H9 (cell line): ENCODE measurements at regions not wholly inside any gene's neighbourhood (a gene's known extent, or its start where the extent isn't known, plus 50 kb on each side); places are given as distances from the start of the nearest gene placed in this dataset.

ENCODE experiments used
- DNase-seq: peaks from one replicate; pipeline ENCODE4 v3.0.0-alpha.2; 2017
- H2AFZ ChIP-seq: one replicate; pipeline ENCODE4 v1.6.1; 2013; ENCODE audit warnings: mild to moderate bottlenecking, low read length, control low read depth, moderate library complexity
- H2AK5ac ChIP-seq: 2 replicates; pipeline ENCODE4 v1.6.1; 2013; ENCODE audit warnings: low read length, control low read depth, mixed read lengths; ENCODE audit not compliant: insufficient read length
- H2BK120ac ChIP-seq: one replicate; pipeline ENCODE4 v1.6.1; 2013; ENCODE audit warnings: low read depth, mild to moderate bottlenecking, low read length, control low read depth, inconsistent platforms; ENCODE audit not compliant: poor library complexity, severe bottlenecking
- H2BK12ac ChIP-seq: 2 replicates; pipeline ENCODE4 v1.6.1; 2013; ENCODE audit warnings: low read length, control low read depth, mixed read lengths, low read depth; ENCODE audit not compliant: insufficient read length
- H2BK15ac ChIP-seq: 2 replicates; pipeline ENCODE4 v1.6.1; 2013; ENCODE audit warnings: low read depth, low read length, control low read depth
- H2BK20ac ChIP-seq: one replicate; pipeline ENCODE4 v1.6.1; 2013; ENCODE audit warnings: low read depth, mild to moderate bottlenecking, low read length, control low read depth, inconsistent platforms; ENCODE audit not compliant: poor library complexity, severe bottlenecking
- H2BK5ac ChIP-seq: 2 replicates; pipeline ENCODE4 v1.6.1; 2013; ENCODE audit warnings: low read length, control low read depth, mixed read lengths; ENCODE audit not compliant: insufficient read length
- H3K14ac ChIP-seq: 2 replicates; pipeline ENCODE4 v1.6.1; 2013; ENCODE audit warnings: low read length, control low read depth; ENCODE audit not compliant: insufficient read depth
- H3K18ac ChIP-seq: 2 replicates; pipeline ENCODE4 v1.6.1; 2013; ENCODE audit warnings: low read depth, mild to moderate bottlenecking, mixed read lengths, low read length, control low read depth; ENCODE audit not compliant: insufficient read length
- H3K23ac ChIP-seq: 2 replicates; pipeline ENCODE4 v1.6.1; 2013; ENCODE audit warnings: low read length, control low read depth, mixed read lengths, low read depth; ENCODE audit not compliant: insufficient read length
- H3K23me2 ChIP-seq: 2 replicates; pipeline ENCODE4 v1.6.1; 2013; ENCODE audit warnings: low read depth, mild to moderate bottlenecking, mixed read lengths, low read length, control low read depth; ENCODE audit not compliant: insufficient read length, poor library complexity, severe bottlenecking
- H3K27ac ChIP-seq: 2 replicates; pipeline ENCODE4 v1.5.1; 2013; ENCODE audit warnings: low read length, control low read depth, mixed read lengths, low read depth; ENCODE audit not compliant: insufficient read length
- H3K27me3 ChIP-seq: 2 replicates; pipeline ENCODE4 v1.6.1; 2013; ENCODE audit warnings: low read length, control low read depth, inconsistent platforms; ENCODE audit not compliant: insufficient read depth
- H3K4ac ChIP-seq: 2 replicates; pipeline ENCODE4 v1.6.1; 2013; ENCODE audit warnings: low read depth, mild to moderate bottlenecking, control low read depth, inconsistent platforms, low read length, moderate library complexity
- H3K4me1 ChIP-seq: 2 replicates; pipeline ENCODE4 v1.6.1; 2013; ENCODE audit warnings: low read length, control low read depth, inconsistent platforms; ENCODE audit not compliant: insufficient read depth
- H3K4me2 ChIP-seq: 2 replicates; pipeline ENCODE4 v1.6.1; 2013; ENCODE audit warnings: low read length, control low read depth, mixed read lengths; ENCODE audit not compliant: insufficient read length, insufficient read depth
- H3K56ac ChIP-seq: 2 replicates; pipeline ENCODE4 v1.6.1; 2013; ENCODE audit warnings: low read depth, mild to moderate bottlenecking, mixed read lengths, low read length, control low read depth; ENCODE audit not compliant: insufficient read length
- H3K79me1 ChIP-seq: 2 replicates; pipeline ENCODE4 v1.6.1; 2013; ENCODE audit warnings: low read depth, mild to moderate bottlenecking, moderate library complexity, low read length, control low read depth, inconsistent platforms; ENCODE audit not compliant: insufficient read depth, poor library complexity, severe bottlenecking
- H3K79me2 ChIP-seq: 2 replicates; pipeline ENCODE4 v1.6.1; 2013; ENCODE audit warnings: low read length, control low read depth, inconsistent platforms; ENCODE audit not compliant: insufficient read depth
- H3K9ac ChIP-seq: 2 replicates; pipeline ENCODE4 v1.6.1; 2013; ENCODE audit warnings: low read length, control low read depth, mixed read lengths; ENCODE audit not compliant: insufficient read length; ENCODE audit errors: extremely low read depth
- H3K9me3 ChIP-seq: one replicate; pipeline ENCODE4 v1.6.1; 2013; ENCODE audit warnings: low read depth, low read length, inconsistent platforms; ENCODE audit not compliant: control insufficient read depth
- H3T11ph ChIP-seq: one replicate; pipeline ENCODE4 v1.6.1; 2013; ENCODE audit warnings: mild to moderate bottlenecking, low read length, control low read depth, inconsistent platforms
- H4K20me1 ChIP-seq: one replicate; pipeline ENCODE4 v1.6.1; 2013; ENCODE audit not compliant: control insufficient read depth, insufficient read length, insufficient read depth
- H4K5ac ChIP-seq: 2 replicates; pipeline ENCODE4 v1.6.1; 2013; ENCODE audit warnings: low read depth, mild to moderate bottlenecking, mixed read lengths, low read length, control low read depth; ENCODE audit not compliant: insufficient read length
- H4K8ac ChIP-seq: replicated peaks from 2 replicates; pipeline ENCODE4 v1.6.1; 2013; ENCODE audit warnings: low read length, control low read depth, mixed read lengths, low read depth; ENCODE audit not compliant: insufficient read length
- H4K91ac ChIP-seq: 2 replicates; pipeline ENCODE4 v1.6.1; 2013; ENCODE audit warnings: low read depth, mild to moderate bottlenecking, moderate library complexity, mixed read lengths, low read length, control low read depth; ENCODE audit not compliant: insufficient read length
- H3K27ac Mint-ChIP-seq, 3 experiments: 2 replicates in 2 of 3; 3 replicates in 1 of 3; pipeline ENCODE4 v1.8.0; 2020 to 2021; ENCODE audit warnings: mixed read lengths in 3 of 3, mild to moderate bottlenecking in 1 of 3, moderate library complexity in 1 of 3
- H3K27me3 Mint-ChIP-seq: 2 replicates; pipeline ENCODE4 v1.8.0; 2021; ENCODE audit warnings: low read depth, mild to moderate bottlenecking, moderate library complexity, mixed read lengths
- H3K36me3 Mint-ChIP-seq, 3 experiments: 2 replicates in 2 of 3; 3 replicates in 1 of 3; pipeline ENCODE4 v1.8.0; 2020 to 2021; ENCODE audit warnings: low read depth in 3 of 3, mixed read lengths in 3 of 3; ENCODE audit not compliant: insufficient read depth in 1 of 3
- H3K4me1 Mint-ChIP-seq, 2 experiments: 2 replicates each; pipeline ENCODE4 v1.8.0; 2020; ENCODE audit warnings: mixed read lengths in 2 of 2
- H3K4me3 Mint-ChIP-seq, 2 experiments: 2 replicates in 1 of 2; 3 replicates in 1 of 2; pipeline ENCODE4 v1.8.0; 2020 to 2021; ENCODE audit warnings: mild to moderate bottlenecking in 2 of 2, mixed read lengths in 2 of 2, moderate library complexity in 1 of 2
- H3K9me3 Mint-ChIP-seq, 2 experiments: 2 replicates in 1 of 2; 3 replicates in 1 of 2; pipeline ENCODE4 v1.8.0; 2020; ENCODE audit warnings: mild to moderate bottlenecking in 2 of 2, mixed read lengths in 2 of 2, moderate library complexity in 1 of 2
- CTCF ChIP-seq: fragments of 200-600 bp; sonication (generic); conservative IDR thresholded peaks from 3 replicates; pipeline ENCODE4 v1.8.0; 2021; ENCODE audit warnings: antibody characterized with exemption, mild to moderate bottlenecking
- WGBS: extraction: QIAGEN DNeasy Blood & Tissue Kit; methylation state at CpG from one replicate; pipeline ENCODE4 v1.1.7; 2013; ENCODE audit warnings: missing lambda C conversion rate, low lambda C conversion rate, mixed read lengths; ENCODE audit not compliant: insufficient read length; ENCODE audit errors: extremely low coverage; 5-methylcytosine and 5-hydroxymethylcytosine counted together

- Histone ChIP-seq H4K91ac (no peak overlapping the region), H4K5ac (no peak overlapping the region), H3K23ac (no peak overlapping the region), H2AK5ac (no peak overlapping the region), H3K56ac (no peak overlapping the region), H2AFZ (no peak overlapping the region), H3K4me1 (no peaks in the 10 kb centered on the region), H3K18ac (no peak overlapping the region), H3K79me1 (no peaks in the 10 kb centered on the region), H2BK120ac (no peak overlapping the region), H3K27ac (no peak overlapping the region), H4K20me1 (no peaks in the 10 kb centered on the region), H3K79me2 (no peaks in the 10 kb centered on the region), H2BK15ac (no peak overlapping the region), H4K8ac (no peak overlapping the region), H3K14ac (no peak overlapping the region), H2BK12ac (no peak overlapping the region), H2BK5ac (no peak overlapping the region), H3K27me3 (no peaks in the 10 kb centered on the region), H3K23me2 (no peaks in the 10 kb centered on the region), H3K9ac (no peak overlapping the region), H3K9me3 (no peaks in the 10 kb centered on the region), H3K4me2 (no peak overlapping the region), H3K4ac (no peak overlapping the region), H2BK20ac (no peak overlapping the region), H3T11ph (no peak overlapping the region)
- H3K36me3 Mint-ChIP-seq: no peaks in the 10 kb centered on the region; a peak in 1 of 7 replicates
- peaks cover 0 to 7% of the 10 kb centered on the region in 2 experiments; a peak in 2 of 4 replicates for H3K4me1 Mint-ChIP-seq
- no peak overlapping the region for H3K4me3 Mint-ChIP-seq
- DNase-seq: no peak
- no peak for TF ChIP-seq CTCF
- no peak overlapping the region for H3K27ac Mint-ChIP-seq
- H3K9me3 Mint-ChIP-seq: peaks cover 0 to 3% of the 10 kb centered on the region in 2 experiments; a peak in 2 of 5 replicates
- H3K27me3 Mint-ChIP-seq: no peaks in the 10 kb centered on the region
- WGBS: no CpG with 5 or more reads among the region's 29 CpGs
Observed at GRCh38 chr5:3305432-3305831, 290.2 kb upstream of the IRX1 start.
